ENCODE measurements at regions not wholly inside any gene's neighbourhood (a gene's known extent, or its start where the extent isn't known, plus 50 kb on each side); places are given as distances from the start of the nearest gene placed in this dataset.

- Mint-ChIP-seq H3K27me3 (ENCODE audit: insufficient read depth, unreplicated experiment) (peaks cover 26% of the 10 kb centered on the region), H3K27ac (ENCODE audit: unreplicated experiment) (no peak overlapping the region), H3K4me3 (ENCODE audit: unreplicated experiment) (no peak overlapping the region), H3K9me3 (ENCODE audit: unreplicated experiment) (no peaks in the 10 kb centered on the region), H3K4me1 (ENCODE audit: low read depth, unreplicated experiment) (no peaks in the 10 kb centered on the region), H3K36me3 (ENCODE audit: insufficient read depth, unreplicated experiment) (no peaks in the 10 kb centered on the region)
- no peaks in the 10 kb centered on the region for H3K4me1 ChIP-seq
- ChIA-PET POLR2A (no interaction called here), CTCF (no interaction called here)
- H3K9me3 ChIP-seq = no peaks in the 10 kb centered on the region
- H3K4me3 ChIP-seq (ENCODE audit: low read depth, low read length) = no peak overlapping the region
- no peak for DNase-seq
- H3K27me3 ChIP-seq (replicated peaks; ENCODE audit: control insufficient read depth, insufficient read depth, low read length) = peaks cover 2% of the 10 kb centered on the region
- BruUV-seq (replicated peaks) = no TSS peak
- intact Hi-C loops (cut with micrococcal nuclease; ENCODE audit: unreplicated experiment) = no loop called here
- no peak for TF ChIP-seq CTCF (IDR thresholded peaks at IDR 0.05; ENCODE audit: insufficient read depth in 1 of 2, low read depth in 1 of 2, low read length in 1 of 2, severe bottlenecking in 1 of 2, unreplicated experiment in 1 of 2)
- H3K36me3 ChIP-seq (ENCODE audit: control insufficient read depth, insufficient read depth, low read length) = no peaks in the 10 kb centered on the region
These were observed 215.1 kb upstream of the KLHL29 start for GRCh38 chr2:23169896-23170295.

GRCh38 chr2:23171108-23171507, 213.9 kb upstream of the KLHL29 start:
- POLR2A ChIA-PET = no interaction called here
- no peak overlapping the region for H3K4me3 Mint-ChIP-seq (ENCODE audit: unreplicated experiment)
- BruUV-seq (replicated peaks) = no TSS peak
- CTCF ChIA-PET = no interaction called here
- no peak for TF ChIP-seq CTCF (IDR thresholded peaks at IDR 0.05; ENCODE audit: insufficient read depth in 1 of 2, low read depth in 1 of 2, low read length in 1 of 2, severe bottlenecking in 1 of 2, unreplicated experiment in 1 of 2)
- no peaks in the 10 kb centered on the region for H3K4me1 ChIP-seq
- H3K27ac Mint-ChIP-seq (ENCODE audit: unreplicated experiment) = no peak overlapping the region
- H3K27me3 Mint-ChIP-seq (ENCODE audit: insufficient read depth, unreplicated experiment) = peaks cover 22% of the 10 kb centered on the region
- no peaks in the 10 kb centered on the region for H3K36me3 ChIP-seq (ENCODE audit: control insufficient read depth, insufficient read depth, low read length)
- no peaks in the 10 kb centered on the region for H3K36me3 Mint-ChIP-seq (ENCODE audit: insufficient read depth, unreplicated experiment)
- no peaks in the 10 kb centered on the region for H3K9me3 Mint-ChIP-seq (ENCODE audit: unreplicated experiment)
- no peak overlapping the region for H3K4me3 ChIP-seq (ENCODE audit: low read depth, low read length)
- intact Hi-C loops (cut with micrococcal nuclease; ENCODE audit: unreplicated experiment) = no loop called here
- no peaks in the 10 kb centered on the region for H3K4me1 Mint-ChIP-seq (ENCODE audit: low read depth, unreplicated experiment)
- no peaks in the 10 kb centered on the region for H3K9me3 ChIP-seq
- no peaks in the 10 kb centered on the region for H3K27me3 ChIP-seq (replicated peaks; ENCODE audit: control insufficient read depth, insufficient read depth, low read length)
- no peak for DNase-seq

- Mint-ChIP-seq H3K36me3 (ENCODE audit: insufficient read depth, unreplicated experiment) (no peaks in the 10 kb centered on the region), H3K27me3 (ENCODE audit: insufficient read depth, unreplicated experiment) (peaks cover 13% of the 10 kb centered on the region), H3K9me3 (ENCODE audit: unreplicated experiment) (no peaks in the 10 kb centered on the region), H3K27ac (ENCODE audit: unreplicated experiment) (no peak overlapping the region), H3K4me1 (ENCODE audit: low read depth, unreplicated experiment) (no peaks in the 10 kb centered on the region), H3K4me3 (ENCODE audit: unreplicated experiment) (no peak overlapping the region)
- no peaks in the 10 kb centered on the region for H3K4me1 ChIP-seq
- TF ChIP-seq CTCF (IDR thresholded peaks at IDR 0.05; ENCODE audit: insufficient read depth in 1 of 2, low read depth in 1 of 2, low read length in 1 of 2, severe bottlenecking in 1 of 2, unreplicated experiment in 1 of 2) = no peak
- no TSS peak for BruUV-seq (replicated peaks)
- CTCF ChIA-PET = no interaction called here
- H3K27me3 ChIP-seq (replicated peaks; ENCODE audit: control insufficient read depth, insufficient read depth, low read length) = no peaks in the 10 kb centered on the region
- intact Hi-C loops (cut with micrococcal nuclease; ENCODE audit: unreplicated experiment) = no loop called here
- no peak for DNase-seq
- POLR2A ChIA-PET = no interaction called here
- H3K9me3 ChIP-seq = peaks cover 7% of the 10 kb centered on the region; the same call in 1 of the 2 replicates
- H3K36me3 ChIP-seq (ENCODE audit: control insufficient read depth, insufficient read depth, low read length) = no peaks in the 10 kb centered on the region
- H3K4me3 ChIP-seq (ENCODE audit: low read depth, low read length) = no peak overlapping the region
These were observed 206.6 kb upstream of the KLHL29 start for GRCh38 chr2:23178396-23178795.

All from Caco-2 (cell line).